Peyer's patch (tissue), 4 donors: ENCODE measurements at regions not wholly inside any gene's neighbourhood (a gene's known extent, or its start where the extent isn't known, plus 50 kb on each side); places are given as distances from the start of the nearest gene placed in this dataset.

Experiments used
- DNase-seq, 3 donors: peaks; one replicate each; pipeline ENCODE4 v3.0.0-alpha.2; 2017 to 2019
- H3K27ac ChIP-seq, 4 donors: fragments of 200-600 bp; sonication (generic); one replicate each; pipeline ENCODE4 v1.5.1; 2016 to 2019
- H3K27me3 ChIP-seq, 2 donors: fragments of 200-600 bp; sonication (generic); one replicate each; pipeline ENCODE4 v1.5.1; 2019
- H3K36me3 ChIP-seq, 3 donors: fragments of 200-600 bp; sonication (generic); one replicate each; pipeline ENCODE4 v1.5.1; 2016 to 2019
- H3K4me1 ChIP-seq, 4 donors: fragments of 200-600 bp; sonication (generic); one replicate each; pipeline ENCODE4 v1.5.1; 2016 to 2019
- H3K4me3 ChIP-seq, 4 donors: fragments of 200-600 bp; sonication (generic); 1 replicate in 3 of 4; 2 replicates in 1 of 4; pipeline ENCODE4 v1.5.1; 2016 to 2019; ENCODE audit warnings: mild to moderate bottlenecking in 1 of 4
- H3K9me3 ChIP-seq, 4 donors: fragments of 200-600 bp; sonication (generic); one replicate each; pipeline ENCODE4 v1.5.1; 2016 to 2019; ENCODE audit warnings: mild to moderate bottlenecking in 1 of 4
- POLR2A ChIP-seq, 2 donors: fragments of 450-650 bp; IDR thresholded peaks; one replicate each; pipeline ENCODE4 v1.5.1; 2017; ENCODE audit warnings: antibody characterized with exemption in 2 of 2, mild to moderate bottlenecking in 2 of 2, moderate library complexity in 2 of 2
- TF ChIP-seq, protein P1 (sequence below), 6 experiments: fragments of 450-650 bp in 4 of 6; fragments of 200-600 bp in 2 of 6; sonication (generic) in 1 of 6; IDR thresholded peaks; one replicate each; pipeline ENCODE4 v1.5.1; 2017 to 2019; ENCODE audit warnings: antibody characterized with exemption in 6 of 6, mild to moderate bottlenecking in 3 of 6, moderate library complexity in 1 of 6

GRCh38 chr16:49050607-49051006, 231.0 kb downstream of the CBLN1 start:
- Histone ChIP-seq H3K27ac (no peak overlapping the region), H3K4me3 (no peak overlapping the region), H3K36me3 (no peaks in the 10 kb centered on the region), H3K9me3 (no peaks in the 10 kb centered on the region), H3K27me3 (no peaks in the 10 kb centered on the region), H3K4me1 (no peaks in the 10 kb centered on the region)
- DNase-seq, result no peak
- TF ChIP-seq, protein P1, sequence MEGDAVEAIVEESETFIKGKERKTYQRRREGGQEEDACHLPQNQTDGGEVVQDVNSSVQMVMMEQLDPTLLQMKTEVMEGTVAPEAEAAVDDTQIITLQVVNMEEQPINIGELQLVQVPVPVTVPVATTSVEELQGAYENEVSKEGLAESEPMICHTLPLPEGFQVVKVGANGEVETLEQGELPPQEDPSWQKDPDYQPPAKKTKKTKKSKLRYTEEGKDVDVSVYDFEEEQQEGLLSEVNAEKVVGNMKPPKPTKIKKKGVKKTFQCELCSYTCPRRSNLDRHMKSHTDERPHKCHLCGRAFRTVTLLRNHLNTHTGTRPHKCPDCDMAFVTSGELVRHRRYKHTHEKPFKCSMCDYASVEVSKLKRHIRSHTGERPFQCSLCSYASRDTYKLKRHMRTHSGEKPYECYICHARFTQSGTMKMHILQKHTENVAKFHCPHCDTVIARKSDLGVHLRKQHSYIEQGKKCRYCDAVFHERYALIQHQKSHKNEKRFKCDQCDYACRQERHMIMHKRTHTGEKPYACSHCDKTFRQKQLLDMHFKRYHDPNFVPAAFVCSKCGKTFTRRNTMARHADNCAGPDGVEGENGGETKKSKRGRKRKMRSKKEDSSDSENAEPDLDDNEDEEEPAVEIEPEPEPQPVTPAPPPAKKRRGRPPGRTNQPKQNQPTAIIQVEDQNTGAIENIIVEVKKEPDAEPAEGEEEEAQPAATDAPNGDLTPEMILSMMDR (IDR thresholded peaks at IDR 0.05), result no peak
- TF ChIP-seq POLR2A (IDR thresholded peaks at IDR 0.05), result no peak

DNA sequence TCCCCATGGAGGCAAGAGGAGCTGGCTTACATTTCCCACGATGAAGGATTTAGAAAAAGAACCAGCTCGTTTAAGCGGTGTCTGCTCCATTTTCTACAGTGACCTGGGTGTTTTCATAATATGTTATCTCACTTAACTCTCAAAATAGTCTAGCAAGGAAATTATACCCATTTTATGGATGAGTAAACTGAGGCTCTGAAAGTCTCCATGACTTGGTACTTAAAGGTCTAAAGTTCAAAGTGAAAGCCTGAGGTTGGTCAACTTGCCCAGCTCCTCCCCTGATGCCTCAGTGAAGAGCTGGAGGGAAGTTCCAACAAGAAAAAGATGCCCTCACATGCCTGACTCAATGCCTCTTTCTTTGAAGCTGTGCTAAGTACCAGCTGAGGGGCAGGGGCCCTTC, 232.0 kb downstream of the CBLN1 start:
- Histone ChIP-seq H3K36me3 (no peaks in the 10 kb centered on the region), H3K9me3 (no peaks in the 10 kb centered on the region), H3K27ac (no peak overlapping the region), H3K4me1 (no peaks in the 10 kb centered on the region), H3K4me3 (no peak overlapping the region), H3K27me3 (no peaks in the 10 kb centered on the region)
- no peak for DNase-seq
- TF ChIP-seq, protein P1 (IDR thresholded peaks at IDR 0.05), result no peak
- TF ChIP-seq POLR2A (IDR thresholded peaks at IDR 0.05), result no peak

GRCh38 chr16:49049191-49049590, 232.4 kb downstream of the CBLN1 start:
- no peak for TF ChIP-seq POLR2A (IDR thresholded peaks at IDR 0.05)
- TF ChIP-seq, protein P1 (IDR thresholded peaks at IDR 0.05), result no peak
- Histone ChIP-seq H3K27ac (no peak overlapping the region), H3K4me1 (no peaks in the 10 kb centered on the region), H3K9me3 (no peaks in the 10 kb centered on the region), H3K4me3 (no peak overlapping the region), H3K36me3 (no peaks in the 10 kb centered on the region), H3K27me3 (no peaks in the 10 kb centered on the region)
- DNase-seq, result no peak

DNA sequence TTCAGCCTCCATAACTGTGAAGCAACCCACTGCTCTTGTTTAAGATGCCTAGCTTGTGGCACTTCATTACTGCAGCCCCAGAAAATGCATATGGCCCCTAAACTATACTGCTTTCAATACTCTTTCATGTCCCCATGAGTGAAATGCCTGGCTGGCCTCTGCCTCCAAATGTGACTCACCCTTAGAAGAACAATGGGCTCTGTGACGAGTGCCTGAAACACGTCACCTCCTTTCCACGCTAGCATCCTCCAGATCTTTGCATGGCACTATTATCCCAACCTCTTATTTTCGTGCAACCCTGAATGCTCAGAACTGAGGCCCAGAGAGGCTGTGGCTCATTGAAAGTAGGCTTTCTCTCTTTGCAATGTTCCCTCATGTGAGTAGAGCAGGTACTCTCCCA, 233.1 kb downstream of the CBLN1 start:
- Histone ChIP-seq H3K36me3 (no peaks in the 10 kb centered on the region), H3K4me1 (no peaks in the 10 kb centered on the region), H3K27me3 (no peaks in the 10 kb centered on the region), H3K4me3 (no peak overlapping the region), H3K27ac (no peak overlapping the region), H3K9me3 (no peaks in the 10 kb centered on the region)
- TF ChIP-seq POLR2A (IDR thresholded peaks at IDR 0.05), result no peak
- TF ChIP-seq, protein P1 (IDR thresholded peaks at IDR 0.05), result no peak
- no peak for DNase-seq

GRCh38 chr16:49036126-49036525, 245.5 kb downstream of the CBLN1 start:
- H3K27ac ChIP-seq, result no peak overlapping the region
- H3K27me3 ChIP-seq, result no peaks in the 10 kb centered on the region
- no peak for TF ChIP-seq POLR2A (IDR thresholded peaks at IDR 0.05)
- TF ChIP-seq, protein P1 (IDR thresholded peaks at IDR 0.05), result no peak
- no peak for DNase-seq
- H3K36me3 ChIP-seq, result no peaks in the 10 kb centered on the region
- no peaks in the 10 kb centered on the region for H3K4me1 ChIP-seq
- no peak overlapping the region for H3K4me3 ChIP-seq
- no peaks in the 10 kb centered on the region for H3K9me3 ChIP-seq

GRCh38 chr16:49027420-49027819, 254.2 kb downstream of the CBLN1 start:
- TF ChIP-seq, protein P1 (IDR thresholded peaks at IDR 0.05), result no peak
- no peak for TF ChIP-seq POLR2A (IDR thresholded peaks at IDR 0.05)
- DNase-seq, result no peak
- H3K4me3 ChIP-seq, result no peak overlapping the region

More at GRCh38 chr16:49027420-49027819, 254.2 kb downstream of the CBLN1 start:
- H3K9me3 ChIP-seq, result no peaks in the 10 kb centered on the region
- no peak overlapping the region for H3K27ac ChIP-seq
- no peaks in the 10 kb centered on the region for H3K36me3 ChIP-seq
- no peaks in the 10 kb centered on the region for H3K4me1 ChIP-seq
- H3K27me3 ChIP-seq, result no peaks in the 10 kb centered on the region
